Loucy (cell line): ENCODE measurements at regions not wholly inside any gene's neighbourhood (a gene's known extent, or its start where the extent isn't known, plus 50 kb on each side); places are given as distances from the start of the nearest gene placed in this dataset.
"Not testable (repeated sequence)": the region's sequence is repeated elsewhere in the genome, so short reads cannot be mapped to it uniquely, and the experiment has no call there.

Experiments
- H2AFZ ChIP-seq: fragments of 200-600 bp; sonication (generic); 2 replicates; pipeline ENCODE4 v1.6.0; 2016; ENCODE audit warnings: antibody characterized with exemption, mild to moderate bottlenecking, low read length, moderate library complexity
- H3F3A ChIP-seq: fragments of 200-600 bp; 2 replicates; pipeline ENCODE4 v1.6.0; 2016; ENCODE audit warnings: antibody characterized with exemption, low read depth, mild to moderate bottlenecking
- H3K27me3 ChIP-seq: fragments of 200-600 bp; sonication (generic); 2 replicates; pipeline ENCODE4 v1.6.1; 2014; ENCODE audit warnings: low read length, mild to moderate bottlenecking; ENCODE audit not compliant: insufficient read depth, poor library complexity, severe bottlenecking
- H3K36me3 ChIP-seq: fragments of 200-600 bp; sonication (generic); 2 replicates; pipeline ENCODE4 v1.6.1; 2016; ENCODE audit warnings: low read length; ENCODE audit not compliant: insufficient read depth
- H3K4me1 ChIP-seq: fragments of 200-600 bp; sonication (generic); 2 replicates; pipeline ENCODE4 v1.5.1; 2014; ENCODE audit warnings: low read length, mild to moderate bottlenecking; ENCODE audit not compliant: insufficient read depth, poor library complexity, severe bottlenecking
- H3K4me2 ChIP-seq: fragments of 200-600 bp; sonication (generic); 2 replicates; pipeline ENCODE4 v1.6.0; 2014; ENCODE audit warnings: antibody characterized with exemption, low read length, low read depth, mild to moderate bottlenecking; ENCODE audit not compliant: poor library complexity, severe bottlenecking
- H3K4me3 ChIP-seq: fragments of 200-600 bp; sonication (generic); 2 replicates; pipeline ENCODE4 v1.5.1; 2014; ENCODE audit warnings: low read length, mild to moderate bottlenecking, mixed read lengths; ENCODE audit not compliant: poor library complexity, severe bottlenecking
- H3K79me2 ChIP-seq: fragments of 200-600 bp; sonication (generic); 2 replicates; pipeline ENCODE4 v1.6.1; 2014; ENCODE audit warnings: low read length; ENCODE audit not compliant: insufficient read depth
- H3K9ac ChIP-seq: fragments of 200-600 bp; sonication (generic); 2 replicates; pipeline ENCODE4 v1.6.0; 2014; ENCODE audit warnings: mild to moderate bottlenecking, low read depth, low read length, moderate library complexity; ENCODE audit not compliant: poor library complexity, severe bottlenecking
- H3K9me2 ChIP-seq: fragments of 200-600 bp; sonication (generic); replicated peaks from 2 replicates; pipeline ENCODE4 v1.6.1; 2016; ENCODE audit warnings: low read depth, low read length, mixed read lengths
- H3K9me3 ChIP-seq: fragments of 200-600 bp; sonication (generic); 2 replicates; pipeline ENCODE4 v1.6.1; 2014; ENCODE audit warnings: mild to moderate bottlenecking, antibody characterized with exemption, low read length, low read depth; ENCODE audit not compliant: insufficient read depth
- H4K20me1 ChIP-seq: fragments of 200-600 bp; sonication (generic); 2 replicates; pipeline ENCODE4 v1.6.0; 2014; ENCODE audit warnings: antibody characterized with exemption, low read length, mild to moderate bottlenecking; ENCODE audit not compliant: insufficient read depth, poor library complexity, severe bottlenecking
- EZH2phosphoT487 ChIP-seq: fragments of 200-600 bp; IDR thresholded peaks from 2 replicates; pipeline ENCODE4 v1.6.1; 2018; ENCODE audit warnings: antibody characterized with exemption, mild to moderate bottlenecking, moderate library complexity, borderline replicate concordance
- TF ChIP-seq, protein P1 (sequence below): fragments of 200-600 bp; sonication (generic); conservative IDR thresholded peaks from 2 replicates; pipeline ENCODE4 v1.5.1; 2014; ENCODE audit warnings: mild to moderate bottlenecking, antibody characterized with exemption, low read length

DNA sequence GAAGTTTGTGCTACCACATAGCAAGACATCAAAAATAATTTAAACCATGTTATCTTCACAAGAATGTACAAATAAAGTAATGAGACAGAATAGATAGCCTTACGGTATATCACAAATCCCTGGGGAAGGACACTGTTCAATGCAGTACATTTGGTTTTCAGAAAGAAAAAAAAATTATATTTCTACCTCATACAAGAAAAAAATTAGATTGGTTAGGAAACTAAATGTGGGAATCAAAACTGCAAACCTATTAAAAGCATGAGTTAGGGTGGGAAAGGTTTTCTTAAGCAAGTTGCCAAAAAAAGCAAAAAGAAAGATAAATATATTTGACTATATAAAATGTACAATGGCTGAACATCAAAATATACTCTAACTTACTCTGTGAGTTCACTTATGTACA is 201.9 kb upstream of the NREP start:
- no peaks in the 10 kb centered on the region for H3K36me3 ChIP-seq
- no peaks in the 10 kb centered on the region for H3K9me3 ChIP-seq
- H3F3A ChIP-seq: no peaks in the 10 kb centered on the region
- H3K4me2 ChIP-seq: no peak overlapping the region
- TF ChIP-seq, protein P1, sequence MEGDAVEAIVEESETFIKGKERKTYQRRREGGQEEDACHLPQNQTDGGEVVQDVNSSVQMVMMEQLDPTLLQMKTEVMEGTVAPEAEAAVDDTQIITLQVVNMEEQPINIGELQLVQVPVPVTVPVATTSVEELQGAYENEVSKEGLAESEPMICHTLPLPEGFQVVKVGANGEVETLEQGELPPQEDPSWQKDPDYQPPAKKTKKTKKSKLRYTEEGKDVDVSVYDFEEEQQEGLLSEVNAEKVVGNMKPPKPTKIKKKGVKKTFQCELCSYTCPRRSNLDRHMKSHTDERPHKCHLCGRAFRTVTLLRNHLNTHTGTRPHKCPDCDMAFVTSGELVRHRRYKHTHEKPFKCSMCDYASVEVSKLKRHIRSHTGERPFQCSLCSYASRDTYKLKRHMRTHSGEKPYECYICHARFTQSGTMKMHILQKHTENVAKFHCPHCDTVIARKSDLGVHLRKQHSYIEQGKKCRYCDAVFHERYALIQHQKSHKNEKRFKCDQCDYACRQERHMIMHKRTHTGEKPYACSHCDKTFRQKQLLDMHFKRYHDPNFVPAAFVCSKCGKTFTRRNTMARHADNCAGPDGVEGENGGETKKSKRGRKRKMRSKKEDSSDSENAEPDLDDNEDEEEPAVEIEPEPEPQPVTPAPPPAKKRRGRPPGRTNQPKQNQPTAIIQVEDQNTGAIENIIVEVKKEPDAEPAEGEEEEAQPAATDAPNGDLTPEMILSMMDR: no peak
- no peak for TF ChIP-seq EZH2phosphoT487
- H3K9ac ChIP-seq: no peak overlapping the region
- H4K20me1 ChIP-seq: no peaks in the 10 kb centered on the region
- no peak overlapping the region for H3K4me3 ChIP-seq
- no peaks in the 10 kb centered on the region for H3K27me3 ChIP-seq
- H3K79me2 ChIP-seq: no peaks in the 10 kb centered on the region
- H2AFZ ChIP-seq: no peak overlapping the region
- no peaks in the 10 kb centered on the region for H3K9me2 ChIP-seq
- H3K4me1 ChIP-seq: peaks cover 6% of the 10 kb centered on the region

GRCh38 chr5:111956765-111957164 is 199.8 kb upstream of the NREP start:
- H2AFZ ChIP-seq, H4K20me1 ChIP-seq, H3K9me3 ChIP-seq, H3K36me3 ChIP-seq, H3K79me2 ChIP-seq, H3K9ac ChIP-seq, H3K9me2 ChIP-seq, H3F3A ChIP-seq, H3K27me3 ChIP-seq, H3K4me1 ChIP-seq, H3K4me3 ChIP-seq, H3K4me2 ChIP-seq: not testable (repeated sequence)

GRCh38 chr5:111954516-111955395 is 197.8 kb upstream of the NREP start:
- Histone ChIP-seq H3K27me3 (no peaks in the 10 kb centered on the region), H3K4me3 (peak overlapping the region; percentile 36), H3K79me2 (no peaks in the 10 kb centered on the region)

More at GRCh38 chr5:111954516-111955395, 197.8 kb upstream of the NREP start:
- Histone ChIP-seq H3K4me1 (peaks cover 6% of the 10 kb centered on the region), H3K4me2 (peak overlapping the region; percentile 53), H3K9me2 (no peaks in the 10 kb centered on the region), H3K9ac (no peak overlapping the region), H3K9me3 (no peaks in the 10 kb centered on the region), H3K36me3 (no peaks in the 10 kb centered on the region), H3F3A (no peaks in the 10 kb centered on the region), H2AFZ (peak overlapping the region; percentile 90), H4K20me1 (no peaks in the 10 kb centered on the region)
- TF ChIP-seq, protein P1: no peak
- no peak for TF ChIP-seq EZH2phosphoT487
